Astrocyte of the cerebellum (primary cell): ENCODE measurements at regions not wholly inside any gene's neighbourhood (a gene's known extent, or its start where the extent isn't known, plus 50 kb on each side); places are given as distances from the start of the nearest gene placed in this dataset.

Source experiments
- DNase-seq: peaks from one replicate; pipeline ENCODE4 v3.0.0-alpha.2; 2011; ENCODE audit warnings: low read depth
- H3K4me3 ChIP-seq: 2 replicates; pipeline ENCODE4 v1.5.1; 2011; ENCODE audit warnings: mild to moderate bottlenecking, low read depth, low read length, moderate library complexity
- CTCF ChIP-seq: IDR thresholded peaks from 2 replicates; pipeline ENCODE4 v1.5.1; 2012; ENCODE audit warnings: low read length, low read depth, moderate library complexity, mild to moderate bottlenecking; ENCODE audit errors: missing control alignments
- in situ Hi-C: cut with HindIII; loops from 2 replicates; pipeline ENCODE4 v1.10.0; 2017; ENCODE audit warnings: low sequenced_read_pairs

- TF ChIP-seq CTCF, result no peak
- DNase-seq, result no peak
- in situ Hi-C loops, result no loop called here
- H3K4me3 ChIP-seq, result no peak overlapping the region
Observed at GRCh38 chr1:118337346-118337745, 152.3 kb upstream of the SPAG17 start.

GRCh38 chr1:118335331-118335732, 150.3 kb upstream of the SPAG17 start:
- TF ChIP-seq CTCF, result no peak
- in situ Hi-C loops, result no loop called here
- no peak overlapping the region for H3K4me3 ChIP-seq
- DNase-seq, result peak; percentile 84

GRCh38 chr1:118334506-118334905, 149.5 kb upstream of the SPAG17 start:
- in situ Hi-C loops, result no loop called here
- no peak overlapping the region for H3K4me3 ChIP-seq
- no peak for DNase-seq
- TF ChIP-seq CTCF, result no peak

- H3K4me3 ChIP-seq, result no peak overlapping the region
- peak; percentile 65 for DNase-seq
- no peak for TF ChIP-seq CTCF
- in situ Hi-C loops, result no loop called here
Observed at GRCh38 chr1:118333601-118334210, 148.7 kb upstream of the SPAG17 start.

GRCh38 chr1:118326960-118327629, 142.1 kb upstream of the SPAG17 start:
- no peak overlapping the region for H3K4me3 ChIP-seq
- in situ Hi-C loops, result no loop called here
- TF ChIP-seq CTCF, result no peak
- no peak for DNase-seq

- TF ChIP-seq CTCF, result no peak
- peak; percentile 39 for DNase-seq
- in situ Hi-C loops, result no loop called here
- H3K4me3 ChIP-seq, result no peak overlapping the region
Observed at GRCh38 chr1:118325550-118326225, 140.7 kb upstream of the SPAG17 start.
